ENCODE measurements at regions not wholly inside any gene's neighbourhood (a gene's known extent, or its start where the extent isn't known, plus 50 kb on each side); places are given as distances from the start of the nearest gene placed in this dataset.

DNA sequence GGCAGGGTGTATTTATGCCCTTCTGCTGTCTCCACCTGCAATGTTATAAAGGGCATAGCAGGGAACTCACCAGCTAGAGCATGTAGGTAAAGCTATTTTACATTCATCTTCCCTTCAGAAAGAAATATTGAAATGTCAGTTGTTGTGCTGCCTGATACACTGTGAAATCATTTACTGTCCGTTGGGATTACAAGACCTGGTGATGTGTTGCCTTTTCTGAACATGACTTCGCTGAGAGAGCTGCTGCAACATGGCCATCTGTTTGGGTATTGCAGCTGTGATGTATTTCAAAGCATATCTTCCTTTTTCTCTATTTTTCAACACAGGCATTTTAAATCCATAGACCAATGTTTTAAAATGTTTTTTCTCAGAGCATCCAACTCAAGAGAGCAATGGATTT lies 644.1 kb upstream of the GNPDA2 start:
- TF ChIP-seq, protein P1, sequence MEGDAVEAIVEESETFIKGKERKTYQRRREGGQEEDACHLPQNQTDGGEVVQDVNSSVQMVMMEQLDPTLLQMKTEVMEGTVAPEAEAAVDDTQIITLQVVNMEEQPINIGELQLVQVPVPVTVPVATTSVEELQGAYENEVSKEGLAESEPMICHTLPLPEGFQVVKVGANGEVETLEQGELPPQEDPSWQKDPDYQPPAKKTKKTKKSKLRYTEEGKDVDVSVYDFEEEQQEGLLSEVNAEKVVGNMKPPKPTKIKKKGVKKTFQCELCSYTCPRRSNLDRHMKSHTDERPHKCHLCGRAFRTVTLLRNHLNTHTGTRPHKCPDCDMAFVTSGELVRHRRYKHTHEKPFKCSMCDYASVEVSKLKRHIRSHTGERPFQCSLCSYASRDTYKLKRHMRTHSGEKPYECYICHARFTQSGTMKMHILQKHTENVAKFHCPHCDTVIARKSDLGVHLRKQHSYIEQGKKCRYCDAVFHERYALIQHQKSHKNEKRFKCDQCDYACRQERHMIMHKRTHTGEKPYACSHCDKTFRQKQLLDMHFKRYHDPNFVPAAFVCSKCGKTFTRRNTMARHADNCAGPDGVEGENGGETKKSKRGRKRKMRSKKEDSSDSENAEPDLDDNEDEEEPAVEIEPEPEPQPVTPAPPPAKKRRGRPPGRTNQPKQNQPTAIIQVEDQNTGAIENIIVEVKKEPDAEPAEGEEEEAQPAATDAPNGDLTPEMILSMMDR (conservative IDR thresholded peaks at IDR 0.05; ENCODE audit: low read depth, low read length), result no peak
- no peak for TF ChIP-seq EZH2 (IDR thresholded peaks at IDR 0.05; ENCODE audit: low read length, unreplicated experiment)
